ENCODE measurements at regions not wholly inside any gene's neighbourhood (a gene's known extent, or its start where the extent isn't known, plus 50 kb on each side); places are given as distances from the start of the nearest gene placed in this dataset.

DNA sequence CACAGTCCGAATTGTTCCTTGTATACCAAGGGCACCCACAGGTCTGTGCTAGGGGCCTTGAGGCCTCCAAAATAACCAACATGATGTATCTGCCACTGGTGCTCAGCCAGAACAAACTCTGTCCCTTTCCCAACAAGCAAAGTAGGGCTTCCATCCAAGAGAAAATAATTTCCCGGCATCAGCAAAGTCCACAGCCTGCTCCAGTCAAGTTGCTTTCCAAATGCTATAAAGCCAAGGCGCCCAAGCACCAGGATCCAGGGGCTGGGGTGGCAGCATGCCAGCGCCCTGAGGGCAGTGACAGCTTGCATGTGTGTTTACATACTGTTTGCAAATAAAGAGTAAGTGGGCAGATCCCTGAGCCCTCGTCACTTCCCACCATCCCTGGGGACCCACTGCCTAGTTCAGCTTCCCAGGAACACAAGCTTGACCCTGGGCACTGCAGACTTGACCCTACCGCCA lies 155.9 kb downstream of the ERCC6L2 start:
- TF ChIP-seq, protein P1, sequence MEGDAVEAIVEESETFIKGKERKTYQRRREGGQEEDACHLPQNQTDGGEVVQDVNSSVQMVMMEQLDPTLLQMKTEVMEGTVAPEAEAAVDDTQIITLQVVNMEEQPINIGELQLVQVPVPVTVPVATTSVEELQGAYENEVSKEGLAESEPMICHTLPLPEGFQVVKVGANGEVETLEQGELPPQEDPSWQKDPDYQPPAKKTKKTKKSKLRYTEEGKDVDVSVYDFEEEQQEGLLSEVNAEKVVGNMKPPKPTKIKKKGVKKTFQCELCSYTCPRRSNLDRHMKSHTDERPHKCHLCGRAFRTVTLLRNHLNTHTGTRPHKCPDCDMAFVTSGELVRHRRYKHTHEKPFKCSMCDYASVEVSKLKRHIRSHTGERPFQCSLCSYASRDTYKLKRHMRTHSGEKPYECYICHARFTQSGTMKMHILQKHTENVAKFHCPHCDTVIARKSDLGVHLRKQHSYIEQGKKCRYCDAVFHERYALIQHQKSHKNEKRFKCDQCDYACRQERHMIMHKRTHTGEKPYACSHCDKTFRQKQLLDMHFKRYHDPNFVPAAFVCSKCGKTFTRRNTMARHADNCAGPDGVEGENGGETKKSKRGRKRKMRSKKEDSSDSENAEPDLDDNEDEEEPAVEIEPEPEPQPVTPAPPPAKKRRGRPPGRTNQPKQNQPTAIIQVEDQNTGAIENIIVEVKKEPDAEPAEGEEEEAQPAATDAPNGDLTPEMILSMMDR (optimal IDR thresholded peaks at IDR 0.05 in 1 of 3, IDR thresholded peaks at IDR 0.05 in 1 of 3, conservative IDR thresholded peaks at IDR 0.05 in 1 of 3; ENCODE audit: extremely low read depth in 1 of 3, insufficient read depth in 2 of 3, low read length in 3 of 3), result no peak
- TF ChIP-seq EZH2 (IDR thresholded peaks at IDR 0.05; ENCODE audit: low read length), result no peak

All from keratinocyte (primary cell).